ENCODE measurements at regions not wholly inside any gene's neighbourhood (a gene's known extent, or its start where the extent isn't known, plus 50 kb on each side); places are given as distances from the start of the nearest gene placed in this dataset.

DNA sequence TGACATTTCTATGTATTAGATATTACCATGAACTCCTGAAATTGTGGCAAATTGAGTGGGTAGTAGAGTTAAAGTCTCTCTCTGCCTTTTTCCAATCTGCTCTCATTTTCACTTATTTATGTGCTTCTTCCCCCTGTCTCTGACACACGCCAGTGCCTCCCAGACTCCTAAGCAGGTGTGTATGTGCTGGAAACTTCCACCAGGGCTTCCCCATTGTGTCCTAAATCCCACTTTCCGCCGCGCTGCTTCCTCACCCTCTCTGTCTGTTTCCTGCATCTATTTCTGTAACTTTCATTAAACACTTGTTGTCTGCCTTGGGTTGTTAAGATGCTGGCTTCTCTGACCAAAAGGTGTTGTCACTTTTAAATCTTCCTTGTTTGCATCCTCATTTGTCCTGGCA is 97.6 kb upstream of the HDGFL1 start:
- H3K9me3 ChIP-seq (ENCODE audit: control insufficient read depth in 4 of 4, low read length in 3 of 4), result no peaks in the 10 kb centered on the region
- no peak overlapping the region for H3K27ac ChIP-seq (ENCODE audit: low read depth in 1 of 2, low read length in 2 of 2)
- 85% methylated on average over 4 of the region's 4 CpGs for WGBS
- H3K4me1 ChIP-seq (ENCODE audit: control insufficient read depth in 4 of 4, insufficient read depth in 4 of 4, low read length in 3 of 4), result peaks cover 5 to 26% (median 14%) of the 10 kb centered on the region in 4 donors
- DNase-seq (ENCODE audit: low spot score), result no peak
- H3K27me3 ChIP-seq (ENCODE audit: control insufficient read depth in 4 of 4, insufficient read depth in 4 of 4, low read length in 3 of 4), result no peaks in the 10 kb centered on the region
- no peak overlapping the region for H3K4me3 ChIP-seq (ENCODE audit: low read depth in 1 of 3, low read length in 3 of 3)
- no peak overlapping the region for H3K9ac ChIP-seq (ENCODE audit: low read depth in 1 of 2, low read length in 2 of 2)
- TF ChIP-seq, protein P1, sequence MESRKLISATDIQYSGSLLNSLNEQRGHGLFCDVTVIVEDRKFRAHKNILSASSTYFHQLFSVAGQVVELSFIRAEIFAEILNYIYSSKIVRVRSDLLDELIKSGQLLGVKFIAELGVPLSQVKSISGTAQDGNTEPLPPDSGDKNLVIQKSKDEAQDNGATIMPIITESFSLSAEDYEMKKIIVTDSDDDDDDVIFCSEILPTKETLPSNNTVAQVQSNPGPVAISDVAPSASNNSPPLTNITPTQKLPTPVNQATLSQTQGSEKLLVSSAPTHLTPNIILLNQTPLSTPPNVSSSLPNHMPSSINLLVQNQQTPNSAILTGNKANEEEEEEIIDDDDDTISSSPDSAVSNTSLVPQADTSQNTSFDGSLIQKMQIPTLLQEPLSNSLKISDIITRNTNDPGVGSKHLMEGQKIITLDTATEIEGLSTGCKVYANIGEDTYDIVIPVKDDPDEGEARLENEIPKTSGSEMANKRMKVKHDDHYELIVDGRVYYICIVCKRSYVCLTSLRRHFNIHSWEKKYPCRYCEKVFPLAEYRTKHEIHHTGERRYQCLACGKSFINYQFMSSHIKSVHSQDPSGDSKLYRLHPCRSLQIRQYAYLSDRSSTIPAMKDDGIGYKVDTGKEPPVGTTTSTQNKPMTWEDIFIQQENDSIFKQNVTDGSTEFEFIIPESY (IDR thresholded peaks at IDR 0.05), result no peak
- TF ChIP-seq ATF3 (IDR thresholded peaks at IDR 0.05), result no peak
- no peak for TF ChIP-seq RXRA (IDR thresholded peaks at IDR 0.05)
- no peak for TF ChIP-seq TAF1 (conservative IDR thresholded peaks at IDR 0.05)
- TF ChIP-seq NR2F2 (IDR thresholded peaks at IDR 0.05), result no peak
- no peak for TF ChIP-seq RAD21 (IDR thresholded peaks at IDR 0.05)
- no peaks in the 10 kb centered on the region for H3K36me3 ChIP-seq (ENCODE audit: control insufficient read depth in 4 of 4, insufficient read depth in 3 of 4, low read depth in 1 of 4, low read length in 3 of 4)

- H3K27me3 ChIP-seq (ENCODE audit: control insufficient read depth in 4 of 4, insufficient read depth in 4 of 4, low read length in 3 of 4), result no peaks in the 10 kb centered on the region
- DNase-seq (ENCODE audit: low spot score), result no peak
- no peak for TF ChIP-seq NR2F2 (IDR thresholded peaks at IDR 0.05)
- TF ChIP-seq, protein P2, sequence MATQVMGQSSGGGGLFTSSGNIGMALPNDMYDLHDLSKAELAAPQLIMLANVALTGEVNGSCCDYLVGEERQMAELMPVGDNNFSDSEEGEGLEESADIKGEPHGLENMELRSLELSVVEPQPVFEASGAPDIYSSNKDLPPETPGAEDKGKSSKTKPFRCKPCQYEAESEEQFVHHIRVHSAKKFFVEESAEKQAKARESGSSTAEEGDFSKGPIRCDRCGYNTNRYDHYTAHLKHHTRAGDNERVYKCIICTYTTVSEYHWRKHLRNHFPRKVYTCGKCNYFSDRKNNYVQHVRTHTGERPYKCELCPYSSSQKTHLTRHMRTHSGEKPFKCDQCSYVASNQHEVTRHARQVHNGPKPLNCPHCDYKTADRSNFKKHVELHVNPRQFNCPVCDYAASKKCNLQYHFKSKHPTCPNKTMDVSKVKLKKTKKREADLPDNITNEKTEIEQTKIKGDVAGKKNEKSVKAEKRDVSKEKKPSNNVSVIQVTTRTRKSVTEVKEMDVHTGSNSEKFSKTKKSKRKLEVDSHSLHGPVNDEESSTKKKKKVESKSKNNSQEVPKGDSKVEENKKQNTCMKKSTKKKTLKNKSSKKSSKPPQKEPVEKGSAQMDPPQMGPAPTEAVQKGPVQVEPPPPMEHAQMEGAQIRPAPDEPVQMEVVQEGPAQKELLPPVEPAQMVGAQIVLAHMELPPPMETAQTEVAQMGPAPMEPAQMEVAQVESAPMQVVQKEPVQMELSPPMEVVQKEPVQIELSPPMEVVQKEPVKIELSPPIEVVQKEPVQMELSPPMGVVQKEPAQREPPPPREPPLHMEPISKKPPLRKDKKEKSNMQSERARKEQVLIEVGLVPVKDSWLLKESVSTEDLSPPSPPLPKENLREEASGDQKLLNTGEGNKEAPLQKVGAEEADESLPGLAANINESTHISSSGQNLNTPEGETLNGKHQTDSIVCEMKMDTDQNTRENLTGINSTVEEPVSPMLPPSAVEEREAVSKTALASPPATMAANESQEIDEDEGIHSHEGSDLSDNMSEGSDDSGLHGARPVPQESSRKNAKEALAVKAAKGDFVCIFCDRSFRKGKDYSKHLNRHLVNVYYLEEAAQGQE (IDR thresholded peaks at IDR 0.05), result no peak
- no peak for TF ChIP-seq MAX (IDR thresholded peaks at IDR 0.05)
- no peak for TF ChIP-seq SP1 (IDR thresholded peaks at IDR 0.05)
- TF ChIP-seq, protein P3, sequence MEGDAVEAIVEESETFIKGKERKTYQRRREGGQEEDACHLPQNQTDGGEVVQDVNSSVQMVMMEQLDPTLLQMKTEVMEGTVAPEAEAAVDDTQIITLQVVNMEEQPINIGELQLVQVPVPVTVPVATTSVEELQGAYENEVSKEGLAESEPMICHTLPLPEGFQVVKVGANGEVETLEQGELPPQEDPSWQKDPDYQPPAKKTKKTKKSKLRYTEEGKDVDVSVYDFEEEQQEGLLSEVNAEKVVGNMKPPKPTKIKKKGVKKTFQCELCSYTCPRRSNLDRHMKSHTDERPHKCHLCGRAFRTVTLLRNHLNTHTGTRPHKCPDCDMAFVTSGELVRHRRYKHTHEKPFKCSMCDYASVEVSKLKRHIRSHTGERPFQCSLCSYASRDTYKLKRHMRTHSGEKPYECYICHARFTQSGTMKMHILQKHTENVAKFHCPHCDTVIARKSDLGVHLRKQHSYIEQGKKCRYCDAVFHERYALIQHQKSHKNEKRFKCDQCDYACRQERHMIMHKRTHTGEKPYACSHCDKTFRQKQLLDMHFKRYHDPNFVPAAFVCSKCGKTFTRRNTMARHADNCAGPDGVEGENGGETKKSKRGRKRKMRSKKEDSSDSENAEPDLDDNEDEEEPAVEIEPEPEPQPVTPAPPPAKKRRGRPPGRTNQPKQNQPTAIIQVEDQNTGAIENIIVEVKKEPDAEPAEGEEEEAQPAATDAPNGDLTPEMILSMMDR (IDR thresholded peaks at IDR 0.05; ENCODE audit: low read depth, low read length, missing input control), result no peak
- no peak for TF ChIP-seq HNF4G (IDR thresholded peaks at IDR 0.05)
- no peak for TF ChIP-seq GABPA (IDR thresholded peaks at IDR 0.05 in 1 of 2, conservative IDR thresholded peaks at IDR 0.05 in 1 of 2)
- TF ChIP-seq TAF1 (conservative IDR thresholded peaks at IDR 0.05), result no peak
- no peak overlapping the region for H3K27ac ChIP-seq (ENCODE audit: low read depth in 1 of 2, low read length in 2 of 2)
- no peak overlapping the region for H3K9ac ChIP-seq (ENCODE audit: low read depth in 1 of 2, low read length in 2 of 2)
- no peaks in the 10 kb centered on the region for H3K9me3 ChIP-seq (ENCODE audit: control insufficient read depth in 4 of 4, low read length in 3 of 4)
- 70% methylated on average over 7 of the region's 7 CpGs for WGBS
- no peak overlapping the region for H3K4me3 ChIP-seq (ENCODE audit: low read depth in 1 of 3, low read length in 3 of 3)
- no peaks in the 10 kb centered on the region for H3K36me3 ChIP-seq (ENCODE audit: control insufficient read depth in 4 of 4, insufficient read depth in 3 of 4, low read depth in 1 of 4, low read length in 3 of 4)
- peaks cover 4 to 17% (median 12%) of the 10 kb centered on the region in 4 donors for H3K4me1 ChIP-seq (ENCODE audit: control insufficient read depth in 4 of 4, insufficient read depth in 4 of 4, low read length in 3 of 4)
These were observed 95.2 kb upstream of the HDGFL1 start for GRCh38 chr6:22473991-22474682.
